Liver (tissue), 3 donors: ENCODE measurements at regions not wholly inside any gene's neighbourhood (a gene's known extent, or its start where the extent isn't known, plus 50 kb on each side); places are given as distances from the start of the nearest gene placed in this dataset.
"Not testable (repeated sequence)": the region's sequence is repeated elsewhere in the genome, so short reads cannot be mapped to it uniquely, and the experiment has no call there.

Experiments used
- FOXA1 ChIP-seq: IDR thresholded peaks from 2 replicates; pipeline ENCODE4 v1.6.1; 2016; ENCODE audit warnings: antibody characterized with exemption
- FOXA2 ChIP-seq: IDR thresholded peaks from 2 replicates; pipeline ENCODE4 v1.6.1; 2016; ENCODE audit warnings: antibody characterized with exemption
- GABPA ChIP-seq, 2 donors: IDR thresholded peaks in 1 of 2; conservative IDR thresholded peaks in 1 of 2; 2 replicates each; pipeline ENCODE4 v1.6.1; 2016; ENCODE audit warnings: antibody characterized with exemption in 2 of 2, mild to moderate bottlenecking in 1 of 2, moderate library complexity in 1 of 2
- HNF4G ChIP-seq: IDR thresholded peaks from 2 replicates; pipeline ENCODE4 v1.6.1; 2016; ENCODE audit warnings: antibody characterized with exemption
- JUND ChIP-seq, 2 donors: IDR thresholded peaks; 2 replicates each; pipeline ENCODE4 v1.6.1; 2016; ENCODE audit warnings: antibody characterized with exemption in 2 of 2
- RAD21 ChIP-seq, 2 donors: IDR thresholded peaks; 2 replicates each; pipeline ENCODE4 v1.6.1; 2016; ENCODE audit warnings: antibody characterized with exemption in 2 of 2, mild to moderate bottlenecking in 2 of 2
- RXRA ChIP-seq, 2 donors: IDR thresholded peaks; 2 replicates each; pipeline ENCODE4 v1.6.1; 2017 to 2018; ENCODE audit warnings: antibody characterized with exemption in 2 of 2, mild to moderate bottlenecking in 1 of 2
- SP1 ChIP-seq: IDR thresholded peaks from 2 replicates; pipeline ENCODE4 v1.6.1; 2018; ENCODE audit warnings: antibody characterized with exemption, mild to moderate bottlenecking
- YY1 ChIP-seq: IDR thresholded peaks from 2 replicates; pipeline ENCODE4 v1.6.1; 2016; ENCODE audit warnings: antibody characterized with exemption, mild to moderate bottlenecking
- TF ChIP-seq, protein P1 (sequence below): fragments of 150-350 bp; IDR thresholded peaks from 2 replicates; pipeline ENCODE4 v1.5.1; 2017; ENCODE audit warnings: improper control_type of control experiment, low read depth, low read length; ENCODE audit not compliant: missing input control
- TF ChIP-seq, protein P2 (sequence below): IDR thresholded peaks from 2 replicates; pipeline ENCODE4 v1.6.1; 2016; ENCODE audit warnings: antibody characterized with exemption
- TF ChIP-seq, protein P3 (sequence below): IDR thresholded peaks from 2 replicates; pipeline ENCODE4 v1.6.1; 2016; ENCODE audit warnings: antibody characterized with exemption
- TF ChIP-seq, protein P4 (sequence below): IDR thresholded peaks from 2 replicates; pipeline ENCODE4 v1.6.1; 2016; ENCODE audit warnings: antibody characterized with exemption, mild to moderate bottlenecking
- TF ChIP-seq, protein P5 (sequence below): IDR thresholded peaks from 2 replicates; pipeline ENCODE4 v1.6.1; 2016; ENCODE audit warnings: antibody characterized with exemption
- donor health status: healthy.
- donor health status: healthy.

DNA sequence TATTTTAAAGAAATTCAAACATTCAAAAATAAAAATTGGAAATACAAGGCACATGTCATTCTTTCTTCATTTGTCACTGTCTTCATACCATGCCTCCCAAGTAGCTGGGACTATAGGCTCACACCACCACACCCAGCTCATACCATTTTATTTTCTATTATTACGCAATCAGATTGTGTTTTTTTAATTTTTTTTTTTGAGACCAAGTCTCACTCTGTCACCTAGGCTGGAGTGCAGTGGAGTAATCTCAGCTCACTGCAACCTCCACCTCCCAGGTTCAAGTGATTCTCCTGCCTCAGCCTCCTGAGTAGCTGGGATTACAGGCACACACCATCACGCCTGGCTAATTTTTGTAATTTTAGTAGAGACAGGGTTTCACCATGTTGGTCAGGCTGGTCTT is 526.1 kb downstream of the DTWD2 start:
- TF ChIP-seq, protein P1, sequence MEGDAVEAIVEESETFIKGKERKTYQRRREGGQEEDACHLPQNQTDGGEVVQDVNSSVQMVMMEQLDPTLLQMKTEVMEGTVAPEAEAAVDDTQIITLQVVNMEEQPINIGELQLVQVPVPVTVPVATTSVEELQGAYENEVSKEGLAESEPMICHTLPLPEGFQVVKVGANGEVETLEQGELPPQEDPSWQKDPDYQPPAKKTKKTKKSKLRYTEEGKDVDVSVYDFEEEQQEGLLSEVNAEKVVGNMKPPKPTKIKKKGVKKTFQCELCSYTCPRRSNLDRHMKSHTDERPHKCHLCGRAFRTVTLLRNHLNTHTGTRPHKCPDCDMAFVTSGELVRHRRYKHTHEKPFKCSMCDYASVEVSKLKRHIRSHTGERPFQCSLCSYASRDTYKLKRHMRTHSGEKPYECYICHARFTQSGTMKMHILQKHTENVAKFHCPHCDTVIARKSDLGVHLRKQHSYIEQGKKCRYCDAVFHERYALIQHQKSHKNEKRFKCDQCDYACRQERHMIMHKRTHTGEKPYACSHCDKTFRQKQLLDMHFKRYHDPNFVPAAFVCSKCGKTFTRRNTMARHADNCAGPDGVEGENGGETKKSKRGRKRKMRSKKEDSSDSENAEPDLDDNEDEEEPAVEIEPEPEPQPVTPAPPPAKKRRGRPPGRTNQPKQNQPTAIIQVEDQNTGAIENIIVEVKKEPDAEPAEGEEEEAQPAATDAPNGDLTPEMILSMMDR, result not testable (repeated sequence)
- TF ChIP-seq YY1; FOXA2; RAD21 (IDR thresholded peaks at IDR 0.05); HNF4G; FOXA1; GABPA (IDR thresholded peaks at IDR 0.05 in 1 of 2, conservative IDR thresholded peaks at IDR 0.05 in 1 of 2); RXRA (IDR thresholded peaks at IDR 0.05); JUND (IDR thresholded peaks at IDR 0.05); SP1: not testable (repeated sequence)
- TF ChIP-seq, protein P2, sequence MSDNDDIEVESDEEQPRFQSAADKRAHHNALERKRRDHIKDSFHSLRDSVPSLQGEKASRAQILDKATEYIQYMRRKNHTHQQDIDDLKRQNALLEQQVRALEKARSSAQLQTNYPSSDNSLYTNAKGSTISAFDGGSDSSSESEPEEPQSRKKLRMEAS, result not testable (repeated sequence)
- TF ChIP-seq, protein P3, sequence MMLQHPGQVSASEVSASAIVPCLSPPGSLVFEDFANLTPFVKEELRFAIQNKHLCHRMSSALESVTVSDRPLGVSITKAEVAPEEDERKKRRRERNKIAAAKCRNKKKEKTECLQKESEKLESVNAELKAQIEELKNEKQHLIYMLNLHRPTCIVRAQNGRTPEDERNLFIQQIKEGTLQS, result not testable (repeated sequence)
- TF ChIP-seq, protein P4, sequence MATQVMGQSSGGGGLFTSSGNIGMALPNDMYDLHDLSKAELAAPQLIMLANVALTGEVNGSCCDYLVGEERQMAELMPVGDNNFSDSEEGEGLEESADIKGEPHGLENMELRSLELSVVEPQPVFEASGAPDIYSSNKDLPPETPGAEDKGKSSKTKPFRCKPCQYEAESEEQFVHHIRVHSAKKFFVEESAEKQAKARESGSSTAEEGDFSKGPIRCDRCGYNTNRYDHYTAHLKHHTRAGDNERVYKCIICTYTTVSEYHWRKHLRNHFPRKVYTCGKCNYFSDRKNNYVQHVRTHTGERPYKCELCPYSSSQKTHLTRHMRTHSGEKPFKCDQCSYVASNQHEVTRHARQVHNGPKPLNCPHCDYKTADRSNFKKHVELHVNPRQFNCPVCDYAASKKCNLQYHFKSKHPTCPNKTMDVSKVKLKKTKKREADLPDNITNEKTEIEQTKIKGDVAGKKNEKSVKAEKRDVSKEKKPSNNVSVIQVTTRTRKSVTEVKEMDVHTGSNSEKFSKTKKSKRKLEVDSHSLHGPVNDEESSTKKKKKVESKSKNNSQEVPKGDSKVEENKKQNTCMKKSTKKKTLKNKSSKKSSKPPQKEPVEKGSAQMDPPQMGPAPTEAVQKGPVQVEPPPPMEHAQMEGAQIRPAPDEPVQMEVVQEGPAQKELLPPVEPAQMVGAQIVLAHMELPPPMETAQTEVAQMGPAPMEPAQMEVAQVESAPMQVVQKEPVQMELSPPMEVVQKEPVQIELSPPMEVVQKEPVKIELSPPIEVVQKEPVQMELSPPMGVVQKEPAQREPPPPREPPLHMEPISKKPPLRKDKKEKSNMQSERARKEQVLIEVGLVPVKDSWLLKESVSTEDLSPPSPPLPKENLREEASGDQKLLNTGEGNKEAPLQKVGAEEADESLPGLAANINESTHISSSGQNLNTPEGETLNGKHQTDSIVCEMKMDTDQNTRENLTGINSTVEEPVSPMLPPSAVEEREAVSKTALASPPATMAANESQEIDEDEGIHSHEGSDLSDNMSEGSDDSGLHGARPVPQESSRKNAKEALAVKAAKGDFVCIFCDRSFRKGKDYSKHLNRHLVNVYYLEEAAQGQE, result not testable (repeated sequence)
- TF ChIP-seq, protein P5, sequence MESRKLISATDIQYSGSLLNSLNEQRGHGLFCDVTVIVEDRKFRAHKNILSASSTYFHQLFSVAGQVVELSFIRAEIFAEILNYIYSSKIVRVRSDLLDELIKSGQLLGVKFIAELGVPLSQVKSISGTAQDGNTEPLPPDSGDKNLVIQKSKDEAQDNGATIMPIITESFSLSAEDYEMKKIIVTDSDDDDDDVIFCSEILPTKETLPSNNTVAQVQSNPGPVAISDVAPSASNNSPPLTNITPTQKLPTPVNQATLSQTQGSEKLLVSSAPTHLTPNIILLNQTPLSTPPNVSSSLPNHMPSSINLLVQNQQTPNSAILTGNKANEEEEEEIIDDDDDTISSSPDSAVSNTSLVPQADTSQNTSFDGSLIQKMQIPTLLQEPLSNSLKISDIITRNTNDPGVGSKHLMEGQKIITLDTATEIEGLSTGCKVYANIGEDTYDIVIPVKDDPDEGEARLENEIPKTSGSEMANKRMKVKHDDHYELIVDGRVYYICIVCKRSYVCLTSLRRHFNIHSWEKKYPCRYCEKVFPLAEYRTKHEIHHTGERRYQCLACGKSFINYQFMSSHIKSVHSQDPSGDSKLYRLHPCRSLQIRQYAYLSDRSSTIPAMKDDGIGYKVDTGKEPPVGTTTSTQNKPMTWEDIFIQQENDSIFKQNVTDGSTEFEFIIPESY, result not testable (repeated sequence)
